Neural cell (in vitro differentiated cells): ENCODE measurements at regions not wholly inside any gene's neighbourhood (a gene's known extent, or its start where the extent isn't known, plus 50 kb on each side); places are given as distances from the start of the nearest gene placed in this dataset.

ENCODE experiments used
- H2AFZ ChIP-seq: fragments of 200-600, 300-800 bp; sonication (generic), shearing (Covaris generic); 2 replicates; pipeline ENCODE4 v1.6.0; 2014; ENCODE audit warnings: low read depth, mild to moderate bottlenecking, antibody characterized with exemption, low read length, moderate library complexity
- H3F3A ChIP-seq: fragments of 200-600 bp; shearing (Covaris generic); 2 replicates; pipeline ENCODE4 v1.6.1; 2016; ENCODE audit warnings: mild to moderate bottlenecking, moderate library complexity, mixed read lengths, antibody characterized with exemption, low read length; ENCODE audit not compliant: insufficient read depth, poor library complexity, severe bottlenecking
- H3K27ac ChIP-seq: fragments of 200-600, 300-800 bp; sonication (generic), shearing (Covaris generic); 2 replicates; pipeline ENCODE4 v1.5.1; 2014; ENCODE audit warnings: mild to moderate bottlenecking, low read length, moderate library complexity
- H3K27me3 ChIP-seq: fragments of 300-800, 200-600 bp; sonication (generic), shearing (Covaris generic); 2 replicates; pipeline ENCODE4 v1.6.0; 2014; ENCODE audit warnings: mild to moderate bottlenecking, low read depth, low read length, moderate library complexity; ENCODE audit not compliant: insufficient read depth
- H3K36me3 ChIP-seq: fragments of 300-800, 200-600 bp; sonication (generic), shearing (Covaris generic); 2 replicates; pipeline ENCODE4 v1.5.1; 2014; ENCODE audit warnings: mild to moderate bottlenecking, antibody characterized with exemption, low read length, moderate library complexity; ENCODE audit not compliant: insufficient read depth
- H3K4me2 ChIP-seq: fragments of 300-800, 200-600 bp; sonication (generic), shearing (Covaris generic); 2 replicates; pipeline ENCODE4 v1.6.0; 2014; ENCODE audit warnings: mild to moderate bottlenecking, low read length
- H3K4me3 ChIP-seq: fragments of 300-800, 200-600 bp; sonication (generic), shearing (Covaris generic); 2 replicates; pipeline ENCODE4 v1.5.1; 2014; ENCODE audit warnings: mild to moderate bottlenecking, low read length, moderate library complexity
- H3K79me2 ChIP-seq: fragments of 200-600 bp; shearing (Covaris generic); replicated peaks from 2 replicates; pipeline ENCODE4 v1.6.0; 2014; ENCODE audit warnings: mild to moderate bottlenecking, low read length, moderate library complexity; ENCODE audit not compliant: insufficient read depth
- H3K9ac ChIP-seq: fragments of 300-800, 200-600 bp; sonication (generic), shearing (Covaris generic); 2 replicates; pipeline ENCODE4 v1.6.1; 2016; ENCODE audit warnings: mild to moderate bottlenecking, low read length, mixed read lengths
- H3K9me2 ChIP-seq: fragments of 200-600 bp; shearing (Covaris generic); 2 replicates; pipeline ENCODE4 v1.6.1; 2016; ENCODE audit warnings: mild to moderate bottlenecking, low read length, mixed read lengths; ENCODE audit not compliant: insufficient read depth
- H3K9me3 ChIP-seq: fragments of 200-600, 300-800 bp; sonication (generic), shearing (Covaris generic); 2 replicates; pipeline ENCODE4 v1.6.1; 2016; ENCODE audit warnings: mild to moderate bottlenecking, mixed run types, low read length, moderate library complexity, mixed read lengths
- H4K20me1 ChIP-seq: fragments of 200-600 bp; shearing (Covaris generic); 2 replicates; pipeline ENCODE4 v1.6.1; 2016; ENCODE audit warnings: mild to moderate bottlenecking, mixed run types; ENCODE audit not compliant: insufficient read depth
- CTCF ChIP-seq: fragments of 450-650 bp; IDR thresholded peaks from 2 replicates; pipeline ENCODE4 v1.5.1; 2014; ENCODE audit warnings: antibody characterized with exemption, mild to moderate bottlenecking, moderate library complexity; ENCODE audit not compliant: poor library complexity, severe bottlenecking
- EP300 ChIP-seq: fragments of 450-650 bp; conservative IDR thresholded peaks from 2 replicates; pipeline ENCODE4 v1.6.1; 2014; ENCODE audit warnings: antibody characterized with exemption, mild to moderate bottlenecking, moderate library complexity; ENCODE audit not compliant: poor library complexity, severe bottlenecking
- EZH2 ChIP-seq: fragments of 200-600, 300-800 bp; shearing (Covaris generic), sonication (generic); IDR thresholded peaks from 2 replicates; pipeline ENCODE4 v1.6.1; 2014; ENCODE audit warnings: antibody characterized with exemption, low read length, borderline replicate concordance, mild to moderate bottlenecking; ENCODE audit not compliant: insufficient read depth, poor library complexity, severe bottlenecking
- MXI1 ChIP-seq: fragments of 450-650 bp; conservative IDR thresholded peaks from 2 replicates; pipeline ENCODE4 v1.6.1; 2014; ENCODE audit warnings: antibody characterized with exemption, mild to moderate bottlenecking; ENCODE audit not compliant: poor library complexity, severe bottlenecking
- POLR2AphosphoS5 ChIP-seq: IDR thresholded peaks from 2 replicates; pipeline ENCODE4 v1.6.1; 2012
- RAD21 ChIP-seq: fragments of 450-650 bp; conservative IDR thresholded peaks from 2 replicates; pipeline ENCODE4 v1.6.1; 2014; ENCODE audit warnings: antibody characterized with exemption, mild to moderate bottlenecking, moderate library complexity
- REST ChIP-seq: IDR thresholded peaks from 2 replicates; pipeline ENCODE4 v1.6.1; 2012; ENCODE audit warnings: borderline replicate concordance
- SMC3 ChIP-seq: fragments of 450-650 bp; conservative IDR thresholded peaks from 2 replicates; pipeline ENCODE4 v1.6.1; 2014; ENCODE audit warnings: antibody characterized with exemption, mild to moderate bottlenecking, moderate library complexity; ENCODE audit not compliant: poor library complexity
- TAF1 ChIP-seq: IDR thresholded peaks from 2 replicates; pipeline ENCODE4 v1.6.1; 2012; ENCODE audit warnings: low read depth

- Histone ChIP-seq H3K9me2 (no peaks in the 10 kb centered on the region), H4K20me1 (no peaks in the 10 kb centered on the region), H2AFZ (no peak overlapping the region), H3K79me2 (no peaks in the 10 kb centered on the region), H3F3A (no peaks in the 10 kb centered on the region), H3K27ac (no peak overlapping the region), H3K36me3 (no peaks in the 10 kb centered on the region), H3K9me3 (no peaks in the 10 kb centered on the region), H3K9ac (no peak overlapping the region), H3K4me3 (no peak overlapping the region), H3K27me3 (no peaks in the 10 kb centered on the region), H3K4me2 (no peak overlapping the region)
- TF ChIP-seq MXI1 (no peak), REST (no peak), SMC3 (no peak), EZH2 (no peak), TAF1 (no peak), CTCF (no peak), RAD21 (no peak), POLR2AphosphoS5 (no peak), EP300 (no peak)
Measured at GRCh38 chr18:73714466-73714865, 433.2 kb downstream of the FBXO15 start.

- no peak overlapping the region for H3K4me3 ChIP-seq
- no peaks in the 10 kb centered on the region for H3K27me3 ChIP-seq
- H3K4me2 ChIP-seq = no peak overlapping the region
- TF ChIP-seq TAF1 = no peak
- no peak for TF ChIP-seq EZH2
- TF ChIP-seq POLR2AphosphoS5 = no peak
- TF ChIP-seq REST = no peak
- TF ChIP-seq SMC3 = no peak
- TF ChIP-seq CTCF = no peak
- no peak for TF ChIP-seq EP300
- TF ChIP-seq RAD21 = no peak
- no peak for TF ChIP-seq MXI1
- H3F3A ChIP-seq = no peaks in the 10 kb centered on the region
- H4K20me1 ChIP-seq = no peaks in the 10 kb centered on the region
- no peaks in the 10 kb centered on the region for H3K9me3 ChIP-seq
- no peaks in the 10 kb centered on the region for H3K79me2 ChIP-seq
- no peak overlapping the region for H2AFZ ChIP-seq
- no peaks in the 10 kb centered on the region for H3K9me2 ChIP-seq
- no peaks in the 10 kb centered on the region for H3K36me3 ChIP-seq
- no peak overlapping the region for H3K9ac ChIP-seq
- H3K27ac ChIP-seq = no peak overlapping the region
Measured at GRCh38 chr18:73711256-73711655, 436.4 kb downstream of the FBXO15 start.
